NCI-H1417 (cell line): ENCODE measurements at regions not wholly inside any gene's neighbourhood (a gene's known extent, or its start where the extent isn't known, plus 50 kb on each side); places are given as distances from the start of the nearest gene placed in this dataset.

Experiments used
- DNase-seq, 3 experiments: peaks; one replicate each; lab custom pipeline; 2025; lab: John Stamatoyannopoulos, UW

GRCh38 chr1:55582084-55582483 is 366.9 kb upstream of the USP24 start:
- DNase-seq, result no peak

- DNase-seq, result no peak
Observed at GRCh38 chr1:55580845-55581332, 365.7 kb upstream of the USP24 start.

- no peak for DNase-seq
Observed at GRCh38 chr1:55579332-55580001, 364.3 kb upstream of the USP24 start.

- no peak for DNase-seq
Observed at GRCh38 chr1:55578646-55579045, 363.5 kb upstream of the USP24 start.

GRCh38 chr1:55575571-55576279 is 360.6 kb upstream of the USP24 start:
- no peak for DNase-seq

- DNase-seq, result no peak
Observed at GRCh38 chr1:55574691-55575225, 359.6 kb upstream of the USP24 start.

GRCh38 chr1:55572878-55573734 is 357.9 kb upstream of the USP24 start:
- DNase-seq, result no peak

- DNase-seq, result no peak
Observed at GRCh38 chr1:55571767-55572166, 356.6 kb upstream of the USP24 start.

GRCh38 chr1:55569417-55569816 is 354.3 kb upstream of the USP24 start:
- DNase-seq, result no peak

GRCh38 chr1:55568732-55569131 is 353.6 kb upstream of the USP24 start:
- DNase-seq, result no peak

GRCh38 chr1:55560266-55560665 is 345.1 kb upstream of the USP24 start:
- DNase-seq, result peak in 1 of 3 experiments; percentile 35

- no peak for DNase-seq
Observed at GRCh38 chr1:55559842-55560241, 344.7 kb upstream of the USP24 start.

GRCh38 chr1:55559161-55559611 is 344.0 kb upstream of the USP24 start:
- DNase-seq, result no peak

- no peak for DNase-seq
Observed at GRCh38 chr1:55558515-55558914, 343.4 kb upstream of the USP24 start.

- DNase-seq, result no peak
Observed at GRCh38 chr1:55555956-55556725, 341.0 kb upstream of the USP24 start.

- DNase-seq, result no peak
Observed at GRCh38 chr1:55554611-55555010, 339.4 kb upstream of the USP24 start.

GRCh38 chr1:55552636-55553035 is 337.5 kb upstream of the USP24 start:
- no peak for DNase-seq

GRCh38 chr1:55547405-55547804 is 332.2 kb upstream of the USP24 start:
- no peak for DNase-seq

- no peak for DNase-seq
Observed at GRCh38 chr1:55546553-55546952, 331.4 kb upstream of the USP24 start.

- DNase-seq, result no peak
Observed at GRCh38 chr1:55544826-55545225, 329.7 kb upstream of the USP24 start.

- no peak for DNase-seq
Observed at GRCh38 chr1:55542901-55543504, 327.8 kb upstream of the USP24 start.
